Uterus (tissue), 3 donors: ENCODE measurements at regions not wholly inside any gene's neighbourhood (a gene's known extent, or its start where the extent isn't known, plus 50 kb on each side); places are given as distances from the start of the nearest gene placed in this dataset.
"Not testable (repeated sequence)": the region's sequence is repeated elsewhere in the genome, so short reads cannot be mapped to it uniquely, and the experiment has no call there.

ENCODE experiments used
- DNase-seq, 2 donors: peaks; one replicate each; pipeline ENCODE4 v3.0.0-alpha.2; 2019 to 2020
- H3K27ac ChIP-seq, 2 donors: fragments of 200-600 bp; sonication (generic); 1 replicate in 1 of 2; 2 replicates in 1 of 2; pipeline ENCODE4 v1.5.1; 2016 to 2018
- H3K27me3 ChIP-seq, 2 donors: fragments of 200-600 bp; sonication (generic); one replicate each; pipeline ENCODE4 v1.5.1; 2018 to 2019; ENCODE audit warnings: control low read depth in 1 of 2
- H3K36me3 ChIP-seq, 2 donors: fragments of 200-600 bp; sonication (generic); one replicate each; pipeline ENCODE4 v1.5.1; 2019; ENCODE audit warnings: control low read depth in 1 of 2
- H3K4me1 ChIP-seq, 2 donors: fragments of 200-600 bp; sonication (generic); one replicate each; pipeline ENCODE4 v1.5.1; 2018 to 2019; ENCODE audit warnings: control low read depth in 1 of 2
- H3K4me3 ChIP-seq, 2 donors: fragments of 200-600 bp; sonication (generic); 1 replicate in 1 of 2; 2 replicates in 1 of 2; pipeline ENCODE4 v1.5.1; 2018 to 2019; ENCODE audit warnings: mild to moderate bottlenecking in 1 of 2
- H3K9me3 ChIP-seq, 2 donors: fragments of 200-600 bp; sonication (generic); one replicate each; pipeline ENCODE4 v1.5.1; 2019; ENCODE audit warnings: control low read depth in 1 of 2
- POLR2A ChIP-seq, 2 donors: fragments of 450-650 bp; IDR thresholded peaks; one replicate each; pipeline ENCODE4 v1.6.1; 2016; ENCODE audit warnings: antibody characterized with exemption in 2 of 2, mild to moderate bottlenecking in 1 of 2, moderate library complexity in 1 of 2
- intact Hi-C: fragments of 100-400 bp; cut with DNase I; formaldehyde crosslinking; loops from one replicate; pipeline ENCODE4 v1.15.1; 2023; ENCODE audit warnings: low total_unique reads
- TF ChIP-seq, protein P1 (sequence below), 4 experiments: fragments of 200-600 bp in 2 of 4; fragments of 450-650 bp in 2 of 4; sonication (generic) in 2 of 4; IDR thresholded peaks; one replicate each; pipeline ENCODE4 v1.5.1; 2016 to 2019; ENCODE audit warnings: antibody characterized with exemption in 4 of 4, mild to moderate bottlenecking in 2 of 4, moderate library complexity in 1 of 4
- donor health status: DM: yes; HTN: yes; CAD: no.

DNA sequence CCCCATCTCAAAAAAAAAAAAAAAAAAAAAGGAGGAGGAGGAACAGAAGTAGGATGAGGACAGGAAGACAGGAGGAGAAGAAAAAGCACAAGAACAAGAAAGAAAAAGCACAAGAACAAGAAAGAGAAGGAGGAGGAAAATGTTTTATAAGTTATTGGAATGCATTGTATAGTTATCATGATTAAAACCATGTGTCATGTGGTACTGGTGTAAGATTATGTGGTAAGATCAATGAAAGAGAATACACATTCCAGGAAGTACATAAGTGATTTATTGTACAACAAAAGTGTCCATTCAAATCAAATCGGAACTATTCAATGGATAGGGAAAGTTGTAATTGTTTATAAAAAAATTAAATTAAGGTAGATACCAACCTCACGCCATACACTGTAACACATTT, 167.7 kb downstream of the MZT1 start:
- H3K4me3 ChIP-seq = no peak overlapping the region
- no peak overlapping the region for H3K27ac ChIP-seq
- intact Hi-C loops = no loop called here
- H3K4me1 ChIP-seq = no peaks in the 10 kb centered on the region
- H3K9me3 ChIP-seq = no peaks in the 10 kb centered on the region
- TF ChIP-seq, protein P1, sequence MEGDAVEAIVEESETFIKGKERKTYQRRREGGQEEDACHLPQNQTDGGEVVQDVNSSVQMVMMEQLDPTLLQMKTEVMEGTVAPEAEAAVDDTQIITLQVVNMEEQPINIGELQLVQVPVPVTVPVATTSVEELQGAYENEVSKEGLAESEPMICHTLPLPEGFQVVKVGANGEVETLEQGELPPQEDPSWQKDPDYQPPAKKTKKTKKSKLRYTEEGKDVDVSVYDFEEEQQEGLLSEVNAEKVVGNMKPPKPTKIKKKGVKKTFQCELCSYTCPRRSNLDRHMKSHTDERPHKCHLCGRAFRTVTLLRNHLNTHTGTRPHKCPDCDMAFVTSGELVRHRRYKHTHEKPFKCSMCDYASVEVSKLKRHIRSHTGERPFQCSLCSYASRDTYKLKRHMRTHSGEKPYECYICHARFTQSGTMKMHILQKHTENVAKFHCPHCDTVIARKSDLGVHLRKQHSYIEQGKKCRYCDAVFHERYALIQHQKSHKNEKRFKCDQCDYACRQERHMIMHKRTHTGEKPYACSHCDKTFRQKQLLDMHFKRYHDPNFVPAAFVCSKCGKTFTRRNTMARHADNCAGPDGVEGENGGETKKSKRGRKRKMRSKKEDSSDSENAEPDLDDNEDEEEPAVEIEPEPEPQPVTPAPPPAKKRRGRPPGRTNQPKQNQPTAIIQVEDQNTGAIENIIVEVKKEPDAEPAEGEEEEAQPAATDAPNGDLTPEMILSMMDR (IDR thresholded peaks at IDR 0.05) = no peak
- TF ChIP-seq POLR2A (IDR thresholded peaks at IDR 0.05) = no peak
- no peak for DNase-seq
- no peaks in the 10 kb centered on the region for H3K27me3 ChIP-seq
- H3K36me3 ChIP-seq = no peaks in the 10 kb centered on the region

DNA sequence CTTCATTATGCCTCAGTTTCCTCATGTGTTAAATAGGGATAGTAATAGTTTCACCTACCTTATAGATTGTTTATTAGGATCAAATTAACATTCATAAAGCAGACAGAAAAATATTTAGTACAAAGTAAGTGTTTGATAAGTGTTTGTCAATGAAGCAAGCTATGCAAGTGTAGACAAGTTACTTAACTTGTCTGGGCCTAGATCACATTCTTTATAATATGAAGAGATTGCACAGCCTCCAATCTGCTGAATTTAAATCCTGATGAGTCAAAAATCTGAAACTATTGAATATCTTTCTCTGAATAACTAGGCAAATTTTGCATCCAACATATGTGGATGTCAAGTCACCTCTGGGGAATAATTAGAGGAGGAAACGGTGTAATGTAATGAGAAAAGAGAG, 170.5 kb downstream of the MZT1 start:
- no peaks in the 10 kb centered on the region for H3K36me3 ChIP-seq
- no peak for DNase-seq
- no peaks in the 10 kb centered on the region for H3K9me3 ChIP-seq
- no peaks in the 10 kb centered on the region for H3K27me3 ChIP-seq
- no peak for TF ChIP-seq POLR2A (IDR thresholded peaks at IDR 0.05)
- TF ChIP-seq, protein P1 (IDR thresholded peaks at IDR 0.05) = no peak
- H3K27ac ChIP-seq = no peak overlapping the region
- H3K4me1 ChIP-seq = no peaks in the 10 kb centered on the region
- intact Hi-C loops = no loop called here
- no peak overlapping the region for H3K4me3 ChIP-seq

DNA sequence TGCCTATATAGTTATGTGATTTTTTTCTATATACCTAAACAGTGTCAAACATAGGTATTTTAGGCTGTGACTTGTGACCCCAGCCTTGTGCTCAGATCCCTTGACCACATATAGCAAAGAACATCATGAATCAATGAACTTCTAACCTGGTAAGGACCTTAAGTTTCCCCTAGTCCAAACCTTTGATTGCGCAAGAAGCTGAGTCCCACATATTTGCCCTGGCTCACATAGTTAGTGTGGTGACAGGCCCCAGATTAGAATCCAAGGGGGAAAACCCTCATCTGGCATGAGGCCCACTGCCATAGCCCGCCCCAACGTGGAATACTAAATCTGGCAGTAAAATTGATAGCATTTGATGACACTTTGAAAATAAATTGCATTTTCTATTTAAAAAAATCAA, 171.8 kb downstream of the MZT1 start:
- intact Hi-C loops = no loop called here
- no peaks in the 10 kb centered on the region for H3K9me3 ChIP-seq
- H3K4me1 ChIP-seq = no peaks in the 10 kb centered on the region
- no peaks in the 10 kb centered on the region for H3K36me3 ChIP-seq
- TF ChIP-seq, protein P1 (IDR thresholded peaks at IDR 0.05) = no peak
- TF ChIP-seq POLR2A (IDR thresholded peaks at IDR 0.05) = no peak
- H3K27me3 ChIP-seq = no peaks in the 10 kb centered on the region
- no peak overlapping the region for H3K27ac ChIP-seq
- DNase-seq = no peak
- no peak overlapping the region for H3K4me3 ChIP-seq

DNA sequence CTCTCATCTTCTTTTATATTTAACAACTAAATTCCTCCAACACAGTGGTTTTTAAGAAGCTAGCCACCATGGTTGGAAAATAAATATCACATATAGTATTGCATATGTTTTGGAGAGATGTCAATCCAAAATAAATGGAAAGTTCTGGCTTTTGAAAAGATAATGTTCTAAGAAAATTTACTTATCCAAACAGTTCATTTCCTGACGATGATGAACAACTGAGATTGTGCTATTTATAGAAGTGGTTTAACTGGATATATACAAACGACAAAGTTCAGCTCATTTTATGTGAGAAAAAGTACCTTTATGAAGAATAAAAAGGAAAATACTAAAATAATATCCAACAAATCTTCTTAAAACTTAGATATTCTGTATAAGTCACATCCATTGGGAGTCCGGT, 174.7 kb downstream of the MZT1 start:
- Histone ChIP-seq H3K9me3 (no peaks in the 10 kb centered on the region), H3K4me1 (no peaks in the 10 kb centered on the region), H3K27me3 (no peaks in the 10 kb centered on the region), H3K36me3 (no peaks in the 10 kb centered on the region), H3K4me3 (no peak overlapping the region), H3K27ac (no peak overlapping the region)
- TF ChIP-seq, protein P1 (IDR thresholded peaks at IDR 0.05) = no peak
- no peak for TF ChIP-seq POLR2A (IDR thresholded peaks at IDR 0.05)
- no peak for DNase-seq
- intact Hi-C loops = no loop called here

DNA sequence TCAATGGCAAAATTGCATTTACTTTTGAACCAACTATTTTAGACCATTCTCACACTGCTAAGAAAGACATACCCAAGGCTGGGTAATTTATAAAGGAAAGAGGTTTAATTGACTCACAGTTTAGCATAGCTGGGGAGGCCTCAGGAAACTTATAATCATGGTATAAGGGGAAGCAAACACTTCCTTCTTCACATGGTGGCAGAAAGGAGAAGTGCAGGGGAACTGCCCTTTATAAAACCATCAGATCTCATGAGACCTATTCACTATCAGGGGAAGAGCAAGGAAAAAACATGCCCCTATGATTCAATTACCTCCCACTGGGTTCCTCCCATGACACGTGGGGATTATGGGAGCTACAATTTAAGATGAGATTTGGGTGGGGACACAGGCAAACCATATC, 181.5 kb downstream of the MZT1 start:
- H3K27ac ChIP-seq, H3K36me3 ChIP-seq, H3K4me1 ChIP-seq, DNase-seq, intact Hi-C loops, H3K4me3 ChIP-seq, H3K9me3 ChIP-seq, H3K27me3 ChIP-seq: not testable (repeated sequence)

DNA sequence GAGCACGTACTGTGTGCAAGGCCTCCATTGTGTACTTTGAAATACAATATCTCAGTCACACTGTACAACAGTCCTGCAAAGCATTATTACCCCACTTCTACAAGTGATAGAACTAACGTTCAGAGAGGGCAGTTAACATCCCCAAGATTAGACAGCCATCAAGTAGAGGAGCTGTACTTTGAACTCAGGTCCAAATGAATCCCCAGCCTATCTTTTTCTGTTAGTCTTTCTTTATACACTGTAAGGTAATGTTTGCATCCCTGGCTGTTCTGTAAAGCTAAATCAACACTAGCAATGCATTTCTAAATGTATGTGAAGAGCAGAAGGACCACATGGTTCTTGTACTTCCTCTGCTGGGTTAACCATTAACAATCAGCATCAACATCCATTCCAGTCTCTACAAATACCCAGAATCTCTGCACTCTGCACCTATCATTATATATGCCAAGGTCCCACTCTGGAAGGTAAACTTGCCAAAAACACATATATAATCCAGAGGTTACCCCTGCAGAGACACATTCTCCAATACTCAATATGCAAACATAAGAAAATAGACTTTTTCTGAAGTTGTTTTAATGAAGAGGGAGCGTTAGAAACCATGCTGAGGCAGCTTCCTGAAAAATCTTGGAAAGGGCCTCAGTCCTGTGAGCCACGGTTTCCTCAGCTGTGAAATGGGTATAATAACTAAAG, 182.3 kb downstream of the MZT1 start:
- TF ChIP-seq, protein P1 (IDR thresholded peaks at IDR 0.05) = no peak
- TF ChIP-seq POLR2A (IDR thresholded peaks at IDR 0.05) = no peak
- no peak for DNase-seq
- Histone ChIP-seq H3K4me1 (no peaks in the 10 kb centered on the region), H3K27me3 (no peaks in the 10 kb centered on the region), H3K4me3 (no peak overlapping the region), H3K36me3 (no peaks in the 10 kb centered on the region), H3K9me3 (no peaks in the 10 kb centered on the region), H3K27ac (no peak overlapping the region)
- intact Hi-C loops = no loop called here
